ENCODE measurements at regions not wholly inside any gene's neighbourhood (a gene's known extent, or its start where the extent isn't known, plus 50 kb on each side); places are given as distances from the start of the nearest gene placed in this dataset.

- H3K27ac ChIP-seq (ENCODE audit: low read depth): no peak overlapping the region
- H3K4me3 ChIP-seq (ENCODE audit: low read depth, low read length): no peak overlapping the region
- H3K36me3 ChIP-seq (ENCODE audit: insufficient read depth): no peaks in the 10 kb centered on the region
- H3K4me1 ChIP-seq (ENCODE audit: insufficient read depth): no peaks in the 10 kb centered on the region
- 21% methylated on average over 6 of the region's 6 CpGs for WGBS
- no peak for DNase-seq (ENCODE audit: extremely low spot score)
Measured at GRCh38 chr10:57786850-57787750, 480.6 kb downstream of the IPMK start.

- 43% methylated on average over 1 of the region's 1 CpG for WGBS
- H3K27ac ChIP-seq (ENCODE audit: low read depth): no peak overlapping the region
- no peaks in the 10 kb centered on the region for H3K4me1 ChIP-seq (ENCODE audit: insufficient read depth)
- H3K36me3 ChIP-seq (ENCODE audit: insufficient read depth): no peaks in the 10 kb centered on the region
- DNase-seq (ENCODE audit: extremely low spot score): no peak
- H3K4me3 ChIP-seq (ENCODE audit: low read depth, low read length): no peak overlapping the region
Measured at GRCh38 chr10:57786331-57786730, 481.4 kb downstream of the IPMK start.

GRCh38 chr10:57785546-57785945 lies 482.1 kb downstream of the IPMK start:
- no peak for DNase-seq (ENCODE audit: extremely low spot score)
- no peaks in the 10 kb centered on the region for H3K4me1 ChIP-seq (ENCODE audit: insufficient read depth)
- 87% methylated on average over 2 of the region's 2 CpGs for WGBS
- H3K27ac ChIP-seq (ENCODE audit: low read depth): no peak overlapping the region
- H3K4me3 ChIP-seq (ENCODE audit: low read depth, low read length): no peak overlapping the region
- H3K36me3 ChIP-seq (ENCODE audit: insufficient read depth): no peaks in the 10 kb centered on the region

- no peaks in the 10 kb centered on the region for H3K36me3 ChIP-seq (ENCODE audit: insufficient read depth)
- no peak overlapping the region for H3K4me3 ChIP-seq (ENCODE audit: low read depth, low read length)
- no peak overlapping the region for H3K27ac ChIP-seq (ENCODE audit: low read depth)
- DNase-seq (ENCODE audit: extremely low spot score): no peak
- 93% methylated on average over 3 of the region's 3 CpGs for WGBS
- no peaks in the 10 kb centered on the region for H3K4me1 ChIP-seq (ENCODE audit: insufficient read depth)
Measured at GRCh38 chr10:57785068-57785467, 482.6 kb downstream of the IPMK start.

GRCh38 chr10:57776688-57777432 lies 490.8 kb downstream of the IPMK start:
- WGBS: 81% methylated on average over 5 of the region's 5 CpGs
- no peak for DNase-seq (ENCODE audit: extremely low spot score)
- no peak overlapping the region for H3K4me3 ChIP-seq (ENCODE audit: low read depth, low read length)
- no peak overlapping the region for H3K27ac ChIP-seq (ENCODE audit: low read depth)
- H3K4me1 ChIP-seq (ENCODE audit: insufficient read depth): no peaks in the 10 kb centered on the region
- H3K36me3 ChIP-seq (ENCODE audit: insufficient read depth): no peaks in the 10 kb centered on the region

GRCh38 chr10:57775250-57775649 lies 492.4 kb downstream of the IPMK start:
- Histone ChIP-seq H3K27ac (ENCODE audit: low read depth) (no peak overlapping the region), H3K36me3 (ENCODE audit: insufficient read depth) (no peaks in the 10 kb centered on the region), H3K4me3 (ENCODE audit: low read depth, low read length) (no peak overlapping the region), H3K4me1 (ENCODE audit: insufficient read depth) (no peaks in the 10 kb centered on the region)
- WGBS: 83% methylated on average over 2 of the region's 2 CpGs
- no peak for DNase-seq (ENCODE audit: extremely low spot score)

- WGBS: 84% methylated on average over 1 of the region's 1 CpG
- Histone ChIP-seq H3K4me1 (ENCODE audit: insufficient read depth) (no peaks in the 10 kb centered on the region), H3K27ac (ENCODE audit: low read depth) (no peak overlapping the region), H3K4me3 (ENCODE audit: low read depth, low read length) (no peak overlapping the region), H3K36me3 (ENCODE audit: insufficient read depth) (no peaks in the 10 kb centered on the region)
- no peak for DNase-seq (ENCODE audit: extremely low spot score)
Measured at GRCh38 chr10:57769298-57769697, 498.4 kb downstream of the IPMK start.

GRCh38 chr10:57759777-57760176 lies 507.9 kb downstream of the IPMK start:
- no peaks in the 10 kb centered on the region for H3K4me1 ChIP-seq (ENCODE audit: insufficient read depth)
- no peak overlapping the region for H3K4me3 ChIP-seq (ENCODE audit: low read depth, low read length)
- WGBS: 81% methylated on average over 6 of the region's 6 CpGs
- H3K27ac ChIP-seq (ENCODE audit: low read depth): no peak overlapping the region
- no peaks in the 10 kb centered on the region for H3K36me3 ChIP-seq (ENCODE audit: insufficient read depth)
- DNase-seq (ENCODE audit: extremely low spot score): no peak

- Histone ChIP-seq H3K27ac (ENCODE audit: low read depth) (no peak overlapping the region), H3K4me1 (ENCODE audit: insufficient read depth) (no peaks in the 10 kb centered on the region), H3K36me3 (ENCODE audit: insufficient read depth) (no peaks in the 10 kb centered on the region), H3K4me3 (ENCODE audit: low read depth, low read length) (no peak overlapping the region)
- DNase-seq (ENCODE audit: extremely low spot score): no peak
- WGBS: 74% methylated on average over 4 of the region's 4 CpGs
Measured at GRCh38 chr10:57754803-57755202, 512.9 kb downstream of the IPMK start.

GRCh38 chr10:57743711-57744110 lies 524.0 kb downstream of the IPMK start:
- Histone ChIP-seq H3K36me3 (ENCODE audit: insufficient read depth) (no peaks in the 10 kb centered on the region), H3K27ac (ENCODE audit: low read depth) (no peak overlapping the region), H3K4me3 (ENCODE audit: low read depth, low read length) (no peak overlapping the region), H3K4me1 (ENCODE audit: insufficient read depth) (no peaks in the 10 kb centered on the region)
- DNase-seq (ENCODE audit: extremely low spot score): no peak
- WGBS: 76% methylated on average over 1 of the region's 1 CpG

GRCh38 chr10:57741751-57742150 lies 525.9 kb downstream of the IPMK start:
- WGBS: 90% methylated on average over 3 of the region's 3 CpGs
- no peak overlapping the region for H3K4me3 ChIP-seq (ENCODE audit: low read depth, low read length)
- H3K4me1 ChIP-seq (ENCODE audit: insufficient read depth): no peaks in the 10 kb centered on the region
- H3K27ac ChIP-seq (ENCODE audit: low read depth): no peak overlapping the region
- no peaks in the 10 kb centered on the region for H3K36me3 ChIP-seq (ENCODE audit: insufficient read depth)
- no peak for DNase-seq (ENCODE audit: extremely low spot score)

- WGBS: 63% methylated on average over 1 of the region's 1 CpG
- DNase-seq (ENCODE audit: extremely low spot score): no peak
Measured at GRCh38 chr10:57723305-57723704, 544.4 kb downstream of the IPMK start.

GRCh38 chr10:57716884-57717283 lies 550.8 kb downstream of the IPMK start:
- Histone ChIP-seq H3K4me3 (ENCODE audit: low read depth, low read length) (no peak overlapping the region), H3K27ac (ENCODE audit: low read depth) (no peak overlapping the region), H3K36me3 (ENCODE audit: insufficient read depth) (no peaks in the 10 kb centered on the region), H3K4me1 (ENCODE audit: insufficient read depth) (no peaks in the 10 kb centered on the region)
- DNase-seq (ENCODE audit: extremely low spot score): no peak
- WGBS: 58% methylated on average over 2 of the region's 2 CpGs

More at GRCh38 chr10:57723305-57723704, 544.4 kb downstream of the IPMK start:
- Histone ChIP-seq H3K4me1 (ENCODE audit: insufficient read depth) (no peaks in the 10 kb centered on the region), H3K36me3 (ENCODE audit: insufficient read depth) (no peaks in the 10 kb centered on the region), H3K4me3 (ENCODE audit: low read depth, low read length) (no peak overlapping the region), H3K27ac (ENCODE audit: low read depth) (no peak overlapping the region)

GRCh38 chr10:57715233-57715632 lies 552.5 kb downstream of the IPMK start:
- DNase-seq (ENCODE audit: extremely low spot score): no peak
- Histone ChIP-seq H3K4me3 (ENCODE audit: low read depth, low read length) (no peak overlapping the region), H3K36me3 (ENCODE audit: insufficient read depth) (no peaks in the 10 kb centered on the region), H3K4me1 (ENCODE audit: insufficient read depth) (no peaks in the 10 kb centered on the region), H3K27ac (ENCODE audit: low read depth) (no peak overlapping the region)
- 52% methylated on average over 2 of the region's 2 CpGs for WGBS
